IMR-90 (cell line): ENCODE measurements at regions not wholly inside any gene's neighbourhood (a gene's known extent, or its start where the extent isn't known, plus 50 kb on each side); places are given as distances from the start of the nearest gene placed in this dataset.

Source experiments
- ATAC-seq: fragments of 200-7000 bp; cut with Tn5 transposase; 2 replicates; pipeline ENCODE4 v1.9.1; 2020; ENCODE audit warnings: low read depth, mild to moderate bottlenecking, moderate library complexity
- BruUV-seq: library from RNA; stranded (reverse); fragments of 400-500 nt; replicated peaks from 2 replicates; lab custom pipeline; 2021; lab: Mats Ljungman, UMichigan
- CTCF ChIA-PET: fragments of 300-600 bp; formaldehyde crosslinking; extraction: SDS; loops from one replicate; lab custom pipeline; 2021; ENCODE audit warnings: antibody characterized with exemption; lab: Yijun Ruan, JAX
- POLR2A ChIA-PET: fragments of 300-600 bp; sonication (Branson Sonifier 250); formaldehyde crosslinking; loops from one replicate; lab custom pipeline; 2022; ENCODE audit warnings: antibody characterized with exemption; ENCODE audit not compliant: unreplicated experiment; lab: Charles Lee
- DNase-seq: peaks from one replicate; pipeline ENCODE4 v3.0.0; 2013
- H2AFZ ChIP-seq: replicated peaks from 2 replicates; pipeline ENCODE3; 2013; ENCODE audit warnings: low read length, mild to moderate bottlenecking; ENCODE audit not compliant: poor library complexity
- H2AK5ac ChIP-seq: 2 replicates; pipeline ENCODE4 v1.6.1; 2013; ENCODE audit warnings: low read depth, low read length, inconsistent platforms
- H2AK9ac ChIP-seq: replicated peaks from 2 replicates; pipeline ENCODE3; 2013; ENCODE audit warnings: mild to moderate bottlenecking, low read depth, low read length, moderate library complexity; ENCODE audit not compliant: poor library complexity
- H2BK120ac ChIP-seq: 2 replicates; pipeline ENCODE4 v1.6.1; 2013; ENCODE audit warnings: low read depth, low read length, inconsistent platforms
- H2BK15ac ChIP-seq: 3 replicates; pipeline ENCODE4 v1.6.1; 2013; ENCODE audit warnings: low read depth, low read length, inconsistent platforms
- H2BK20ac ChIP-seq: 2 replicates; pipeline ENCODE4 v1.6.1; 2013; ENCODE audit warnings: low read depth, mild to moderate bottlenecking, inconsistent platforms, low read length, moderate library complexity
- H2BK5ac ChIP-seq: 2 replicates; pipeline ENCODE4 v1.6.1; 2013; ENCODE audit warnings: mild to moderate bottlenecking, low read depth, low read length, inconsistent platforms; ENCODE audit not compliant: poor library complexity, severe bottlenecking
- H3K14ac ChIP-seq: replicated peaks from 2 replicates; pipeline ENCODE4 v1.6.1; 2013; ENCODE audit warnings: low read depth, low read length, inconsistent platforms
- H3K18ac ChIP-seq: 2 replicates; pipeline ENCODE4 v1.6.1; 2013; ENCODE audit warnings: low read depth, low read length, control low read depth
- H3K23ac ChIP-seq: 2 replicates; pipeline ENCODE4 v1.6.1; 2013; ENCODE audit warnings: low read depth, low read length, inconsistent platforms
- H3K27ac ChIP-seq: 2 replicates; pipeline ENCODE4 v1.5.1; 2013; ENCODE audit warnings: mild to moderate bottlenecking, control low read depth, low read length; ENCODE audit not compliant: insufficient read depth
- H3K27me3 ChIP-seq: 2 replicates; pipeline ENCODE4 v1.6.1; 2013; ENCODE audit warnings: low read length; ENCODE audit not compliant: control insufficient read depth, insufficient read depth
- H3K36me3 ChIP-seq: 2 replicates; pipeline ENCODE4 v1.6.1; 2013; ENCODE audit warnings: low read length, mixed read lengths; ENCODE audit not compliant: control insufficient read depth, insufficient read depth
- H3K4ac ChIP-seq: 2 replicates; pipeline ENCODE4 v1.6.1; 2013; ENCODE audit warnings: low read depth, low read length, inconsistent platforms
- H3K4me1 ChIP-seq: 2 replicates; pipeline ENCODE4 v1.6.1; 2013; ENCODE audit warnings: low read length, mixed read lengths; ENCODE audit not compliant: control insufficient read depth, insufficient read depth
- H3K4me2 ChIP-seq: 2 replicates; pipeline ENCODE4 v1.6.1; 2013; ENCODE audit warnings: low read depth, mild to moderate bottlenecking, control low read depth, low read length, moderate library complexity
- H3K4me3 ChIP-seq: 2 replicates; pipeline ENCODE4 v1.5.1; 2013; ENCODE audit warnings: low read depth, mild to moderate bottlenecking, control low read depth, low read length, moderate library complexity; ENCODE audit not compliant: insufficient read depth
- H3K56ac ChIP-seq: 2 replicates; pipeline ENCODE4 v1.6.1; 2013; ENCODE audit warnings: low read length, inconsistent platforms; ENCODE audit not compliant: insufficient read depth; ENCODE audit errors: extremely low read depth
- H3K79me1 ChIP-seq, 2 experiments: 2 replicates each; pipeline ENCODE4 v1.6.1; 2013; ENCODE audit warnings: low read length in 2 of 2, inconsistent platforms in 1 of 2, low read depth in 1 of 2
- H3K9ac ChIP-seq: 2 replicates; pipeline ENCODE4 v1.6.1; 2013; ENCODE audit warnings: low read depth, low read length, control low read depth
- H3K9me1 ChIP-seq: 2 replicates; pipeline ENCODE4 v1.6.1; 2013; ENCODE audit warnings: low read length, inconsistent platforms; ENCODE audit not compliant: insufficient read depth
- H3K9me3 ChIP-seq: 2 replicates; pipeline ENCODE4 v1.6.1; 2013; ENCODE audit warnings: low read length; ENCODE audit not compliant: control insufficient read depth, insufficient read depth
- H4K20me1 ChIP-seq: 2 replicates; pipeline ENCODE4 v1.6.1; 2013; ENCODE audit warnings: low read length, inconsistent platforms; ENCODE audit not compliant: insufficient read depth
- H4K5ac ChIP-seq: 2 replicates; pipeline ENCODE4 v1.6.1; 2013; ENCODE audit warnings: mild to moderate bottlenecking, low read depth, low read length, control low read depth
- H4K8ac ChIP-seq, 2 experiments: 2 replicates each; pipeline ENCODE4 v1.6.1; 2013; ENCODE audit warnings: low read depth in 2 of 2, low read length in 2 of 2, control low read depth in 1 of 2, inconsistent platforms in 1 of 2
- H4K91ac ChIP-seq: 2 replicates; pipeline ENCODE4 v1.6.1; 2013; ENCODE audit warnings: low read depth, low read length, inconsistent platforms; ENCODE audit not compliant: insufficient read depth
- BHLHE40 ChIP-seq: fragments of 150-350 bp; IDR thresholded peaks from 2 replicates; pipeline ENCODE4 v1.6.1; 2016; ENCODE audit warnings: mild to moderate bottlenecking, low read depth, low read length
- CEBPB ChIP-seq: IDR thresholded peaks from 2 replicates; pipeline ENCODE4 v1.6.1; 2012; ENCODE audit warnings: low read depth, low read length, improper control_type of control experiment
- FOS ChIP-seq: fragments of 150-350 bp; IDR thresholded peaks from 2 replicates; pipeline ENCODE4 v1.6.1; 2016; ENCODE audit warnings: low read depth, low read length
- MAZ ChIP-seq: IDR thresholded peaks from 2 replicates; pipeline ENCODE4 v1.6.1; 2012; ENCODE audit warnings: low read depth, mild to moderate bottlenecking, low read length, improper control_type of control experiment, moderate library complexity, borderline replicate concordance
- MXI1 ChIP-seq: IDR thresholded peaks from 2 replicates; pipeline ENCODE4 v1.6.1; 2012; ENCODE audit warnings: low read depth, mild to moderate bottlenecking, low read length, moderate library complexity, borderline replicate concordance
- POLR2A ChIP-seq: IDR thresholded peaks from 2 replicates; pipeline ENCODE4 v1.6.1; 2012; ENCODE audit warnings: mild to moderate bottlenecking, low read depth, low read length
- RFX5 ChIP-seq: IDR thresholded peaks from 2 replicates; pipeline ENCODE4 v1.8.0; 2012; ENCODE audit warnings: low read depth, mild to moderate bottlenecking, low read length, moderate library complexity
- SMC3 ChIP-seq: fragments of 150-350 bp; IDR thresholded peaks from 2 replicates; pipeline ENCODE4 v1.6.1; 2016; ENCODE audit warnings: low read depth, mild to moderate bottlenecking, antibody characterized with exemption, low read length, moderate library complexity
- WGBS, 2 experiments: methylation state at CpG; one replicate each; pipeline versions ENCODE4 v1.1.5 to v1.1.7; 2013; ENCODE audit warnings: missing lambda C conversion rate in 2 of 2; ENCODE audit not compliant: insufficient read length in 1 of 2; ENCODE audit errors: extremely low coverage in 2 of 2; 5-methylcytosine and 5-hydroxymethylcytosine counted together
- dilution Hi-C: fragments of 300-500 bp; cut with HindIII; formaldehyde crosslinking; loops from one replicate; pipeline ENCODE4 v1.14.3; 2018; ENCODE audit warnings: low sequenced_read_pairs; ENCODE audit not compliant: unreplicated experiment
- in situ Hi-C: fragments of 300-500 bp; cut with MboI; formaldehyde crosslinking; loops from 3 replicates; pipeline ENCODE4 v1.14.3; 2019; ENCODE audit warnings: low sequenced_read_pairs, inconsistent platforms, mixed read lengths
- intact Hi-C: fragments of 100-400 bp; cut with micrococcal nuclease; formaldehyde crosslinking; loops from 2 replicates; pipeline ENCODE4 v1.10.0; 2022
- TF ChIP-seq, protein P1 (sequence below): conservative IDR thresholded peaks from 2 replicates; pipeline ENCODE4 v1.5.1; 2012; ENCODE audit warnings: mild to moderate bottlenecking, low read depth, low read length, improper control_type of control experiment
- TF ChIP-seq, protein P2 (sequence below): fragments of 150-350 bp; IDR thresholded peaks from 2 replicates; pipeline ENCODE4 v1.6.1; 2016; ENCODE audit warnings: low read depth, mild to moderate bottlenecking, low read length, moderate library complexity, borderline replicate concordance
- TF ChIP-seq, protein P3 (sequence below): fragments of 150-350 bp; IDR thresholded peaks from 2 replicates; pipeline ENCODE4 v1.6.1; 2017; ENCODE audit warnings: mild to moderate bottlenecking, antibody characterized with exemption, low read length, low read depth

DNA sequence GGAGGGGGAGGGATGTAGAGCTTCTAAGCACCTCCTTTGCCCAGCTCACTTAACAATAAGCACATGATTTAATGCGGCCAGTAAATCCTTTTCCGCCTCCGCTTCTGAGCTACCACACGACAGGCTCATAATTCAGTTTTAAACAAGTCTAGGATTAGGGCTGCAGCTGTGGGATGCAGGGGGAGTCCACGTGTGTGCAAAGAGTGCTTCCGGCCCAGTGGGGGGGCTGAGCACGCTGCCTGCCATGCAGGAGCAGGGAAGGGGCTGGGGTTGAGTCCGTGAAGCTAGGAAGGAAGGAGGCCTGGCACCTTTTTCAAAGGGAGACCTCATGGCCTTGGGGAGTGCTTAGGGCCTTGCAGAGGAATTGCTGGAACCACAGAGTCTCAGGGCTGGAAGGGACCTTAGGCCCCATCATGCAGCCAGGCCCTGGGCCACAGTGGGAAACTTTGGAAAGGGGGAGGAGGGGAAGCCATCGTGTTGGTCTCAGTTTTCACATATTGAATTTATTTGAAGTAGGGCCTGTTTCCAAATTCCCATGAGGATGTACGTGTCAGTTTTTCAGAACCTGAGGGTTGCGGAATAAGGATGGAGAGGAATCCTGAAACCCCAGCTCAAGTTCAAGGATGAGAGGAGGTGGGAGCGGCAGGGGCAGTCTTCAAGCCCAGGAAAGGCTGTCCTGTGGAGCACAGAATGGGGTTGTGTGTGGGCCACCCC, 96.1 kb downstream of the VEGFA start:
- Histone ChIP-seq H3K79me1 (no peaks in the 10 kb centered on the region), H3K9me3 (no peaks in the 10 kb centered on the region), H2BK20ac (no peak overlapping the region), H3K56ac (no peak overlapping the region), H2AFZ (no peak overlapping the region), H3K4me2 (no peak overlapping the region), H2BK15ac (no peak overlapping the region), H3K23ac (no peak overlapping the region), H2BK5ac (no peak overlapping the region), H3K4ac (no peak overlapping the region), H3K4me3 (no peak overlapping the region), H4K91ac (no peak overlapping the region), H3K18ac (no peak overlapping the region), H2BK120ac (no peak overlapping the region), H3K9ac (no peak overlapping the region), H2AK9ac (no peak overlapping the region), H4K8ac (no peak overlapping the region), H3K9me1 (no peaks in the 10 kb centered on the region), H3K27ac (no peak overlapping the region), H3K36me3 (no peaks in the 10 kb centered on the region), H3K27me3 (peaks cover 50% of the 10 kb centered on the region), H2AK5ac (no peak overlapping the region), H4K20me1 (no peaks in the 10 kb centered on the region), H3K14ac (no peak overlapping the region), H3K4me1 (no peaks in the 10 kb centered on the region; the same call in 1 of the 2 replicates), H4K5ac (no peak overlapping the region)
- ChIA-PET POLR2A (no interaction called here), CTCF (no interaction called here)
- no peak for ATAC-seq
- BruUV-seq, result no TSS peak
- dilution Hi-C loops, result no loop called here
- intact Hi-C loops, result no loop called here
- no peak for DNase-seq
- in situ Hi-C loops, result no loop called here
- no peak for TF ChIP-seq RFX5
- no peak for TF ChIP-seq POLR2A
- TF ChIP-seq CEBPB, result no peak
- no peak for TF ChIP-seq BHLHE40
- no peak for TF ChIP-seq MXI1
- TF ChIP-seq FOS, result no peak
- TF ChIP-seq MAZ, result no peak
- TF ChIP-seq, protein P1, sequence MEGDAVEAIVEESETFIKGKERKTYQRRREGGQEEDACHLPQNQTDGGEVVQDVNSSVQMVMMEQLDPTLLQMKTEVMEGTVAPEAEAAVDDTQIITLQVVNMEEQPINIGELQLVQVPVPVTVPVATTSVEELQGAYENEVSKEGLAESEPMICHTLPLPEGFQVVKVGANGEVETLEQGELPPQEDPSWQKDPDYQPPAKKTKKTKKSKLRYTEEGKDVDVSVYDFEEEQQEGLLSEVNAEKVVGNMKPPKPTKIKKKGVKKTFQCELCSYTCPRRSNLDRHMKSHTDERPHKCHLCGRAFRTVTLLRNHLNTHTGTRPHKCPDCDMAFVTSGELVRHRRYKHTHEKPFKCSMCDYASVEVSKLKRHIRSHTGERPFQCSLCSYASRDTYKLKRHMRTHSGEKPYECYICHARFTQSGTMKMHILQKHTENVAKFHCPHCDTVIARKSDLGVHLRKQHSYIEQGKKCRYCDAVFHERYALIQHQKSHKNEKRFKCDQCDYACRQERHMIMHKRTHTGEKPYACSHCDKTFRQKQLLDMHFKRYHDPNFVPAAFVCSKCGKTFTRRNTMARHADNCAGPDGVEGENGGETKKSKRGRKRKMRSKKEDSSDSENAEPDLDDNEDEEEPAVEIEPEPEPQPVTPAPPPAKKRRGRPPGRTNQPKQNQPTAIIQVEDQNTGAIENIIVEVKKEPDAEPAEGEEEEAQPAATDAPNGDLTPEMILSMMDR, result no peak
- no peak for TF ChIP-seq SMC3
- TF ChIP-seq, protein P2, sequence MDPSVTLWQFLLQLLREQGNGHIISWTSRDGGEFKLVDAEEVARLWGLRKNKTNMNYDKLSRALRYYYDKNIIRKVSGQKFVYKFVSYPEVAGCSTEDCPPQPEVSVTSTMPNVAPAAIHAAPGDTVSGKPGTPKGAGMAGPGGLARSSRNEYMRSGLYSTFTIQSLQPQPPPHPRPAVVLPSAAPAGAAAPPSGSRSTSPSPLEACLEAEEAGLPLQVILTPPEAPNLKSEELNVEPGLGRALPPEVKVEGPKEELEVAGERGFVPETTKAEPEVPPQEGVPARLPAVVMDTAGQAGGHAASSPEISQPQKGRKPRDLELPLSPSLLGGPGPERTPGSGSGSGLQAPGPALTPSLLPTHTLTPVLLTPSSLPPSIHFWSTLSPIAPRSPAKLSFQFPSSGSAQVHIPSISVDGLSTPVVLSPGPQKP, result no peak
- TF ChIP-seq, protein P3, sequence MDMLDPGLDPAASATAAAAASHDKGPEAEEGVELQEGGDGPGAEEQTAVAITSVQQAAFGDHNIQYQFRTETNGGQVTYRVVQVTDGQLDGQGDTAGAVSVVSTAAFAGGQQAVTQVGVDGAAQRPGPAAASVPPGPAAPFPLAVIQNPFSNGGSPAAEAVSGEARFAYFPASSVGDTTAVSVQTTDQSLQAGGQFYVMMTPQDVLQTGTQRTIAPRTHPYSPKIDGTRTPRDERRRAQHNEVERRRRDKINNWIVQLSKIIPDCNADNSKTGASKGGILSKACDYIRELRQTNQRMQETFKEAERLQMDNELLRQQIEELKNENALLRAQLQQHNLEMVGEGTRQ, result no peak
- 66% methylated on average over 5 of the region's 12 CpGs; no CpG with 5 or more reads in 1 of the 2 experiments for WGBS, 2 experiments
